DND-41 (cell line): ENCODE measurements at regions not wholly inside any gene's neighbourhood (a gene's known extent, or its start where the extent isn't known, plus 50 kb on each side); places are given as distances from the start of the nearest gene placed in this dataset.

Experiments
- ATAC-seq: fragments of 200-7000 bp; cut with Tn5 transposase; 3 replicates; pipeline ENCODE4 v1.9.1; 2021; ENCODE audit warnings: low read depth; ENCODE audit not compliant: insufficient read depth
- DNase-seq: peaks from one replicate; pipeline ENCODE4 v3.0.0-alpha.2; 2020
- H2AFZ ChIP-seq: 2 replicates; pipeline ENCODE4 v1.6.0; 2012; ENCODE audit warnings: low read depth, low read length
- H3K27ac ChIP-seq: 2 replicates; pipeline ENCODE4 v1.5.1; 2012; ENCODE audit warnings: low read length, inconsistent platforms
- H3K27me3 ChIP-seq: fragments of 200-600 bp; sonication (generic); 2 replicates; pipeline ENCODE4 v1.6.0; 2012; ENCODE audit warnings: low read length, mild to moderate bottlenecking, inconsistent platforms; ENCODE audit not compliant: insufficient read depth, poor library complexity
- H3K36me3 ChIP-seq: 2 replicates; pipeline ENCODE4 v1.5.1; 2012; ENCODE audit warnings: low read length, inconsistent platforms; ENCODE audit not compliant: insufficient read depth
- H3K4me1 ChIP-seq: 2 replicates; pipeline ENCODE4 v1.5.1; 2012; ENCODE audit warnings: mild to moderate bottlenecking, low read length; ENCODE audit not compliant: insufficient read depth
- H3K4me2 ChIP-seq: 2 replicates; pipeline ENCODE4 v1.6.0; 2012; ENCODE audit warnings: mild to moderate bottlenecking, moderate library complexity, low read length, inconsistent platforms; ENCODE audit not compliant: insufficient read depth
- H3K4me3 ChIP-seq, 2 experiments: fragments of 200-600 bp in 1 of 2; shearing (Covaris generic) in 1 of 2; 2 replicates each; pipeline ENCODE4 v1.5.1; 2012 to 2016; ENCODE audit warnings: inconsistent platforms in 2 of 2, low read length in 2 of 2, mild to moderate bottlenecking in 2 of 2, low read depth in 1 of 2, moderate library complexity in 1 of 2
- H3K79me2 ChIP-seq: 2 replicates; pipeline ENCODE4 v1.6.0; 2012; ENCODE audit warnings: low read length, inconsistent platforms; ENCODE audit not compliant: insufficient read depth
- H3K9ac ChIP-seq: 2 replicates; pipeline ENCODE4 v1.6.0; 2012; ENCODE audit warnings: low read depth, mild to moderate bottlenecking, inconsistent platforms, low read length, moderate library complexity
- H3K9me3 ChIP-seq: 2 replicates; pipeline ENCODE4 v1.5.1; 2012; ENCODE audit warnings: low read length, moderate library complexity, mild to moderate bottlenecking, inconsistent platforms; ENCODE audit not compliant: insufficient read depth, severe bottlenecking
- H4K20me1 ChIP-seq: 2 replicates; pipeline ENCODE4 v1.6.0; 2012; ENCODE audit warnings: low read length; ENCODE audit not compliant: insufficient read depth
- CTCF ChIP-seq: IDR thresholded peaks from 2 replicates; pipeline ENCODE4 v1.5.1; 2012; ENCODE audit warnings: borderline replicate concordance, low read length, moderate library complexity, mild to moderate bottlenecking; ENCODE audit not compliant: poor library complexity, severe bottlenecking; ENCODE audit errors: extremely low read depth
- EZH2 ChIP-seq: IDR thresholded peaks from 3 replicates; pipeline ENCODE4 v1.6.1; 2012; ENCODE audit warnings: borderline replicate concordance, low read depth, mild to moderate bottlenecking, moderate library complexity, low read length, inconsistent platforms; ENCODE audit not compliant: severe bottlenecking

GRCh38 chr3:13147344-13147743 lies 74.1 kb upstream of the IQSEC1 start:
- Histone ChIP-seq H3K4me2 (no peak overlapping the region), H3K27me3 (no peaks in the 10 kb centered on the region), H3K79me2 (no peaks in the 10 kb centered on the region), H2AFZ (no peak overlapping the region), H3K9me3 (no peaks in the 10 kb centered on the region), H3K4me3 (no peak overlapping the region), H4K20me1 (peaks cover 11% of the 10 kb centered on the region), H3K9ac (no peak overlapping the region), H3K36me3 (no peaks in the 10 kb centered on the region), H3K27ac (no peak overlapping the region), H3K4me1 (peaks cover 5% of the 10 kb centered on the region; the same call in 1 of the 2 replicates)
- no peak for ATAC-seq
- TF ChIP-seq EZH2 = no peak
- no peak for TF ChIP-seq CTCF
- no peak for DNase-seq

- peaks cover 5% of the 10 kb centered on the region; the same call in 1 of the 2 replicates for H3K4me1 ChIP-seq
- no peak overlapping the region for H2AFZ ChIP-seq
- no peak overlapping the region for H3K4me2 ChIP-seq
- H3K9ac ChIP-seq = no peak overlapping the region
- H3K9me3 ChIP-seq = no peaks in the 10 kb centered on the region
- H3K4me3 ChIP-seq = no peak overlapping the region
- no peaks in the 10 kb centered on the region for H3K36me3 ChIP-seq
- no peak overlapping the region for H3K27ac ChIP-seq
- no peaks in the 10 kb centered on the region for H3K27me3 ChIP-seq
- DNase-seq = no peak
- TF ChIP-seq EZH2 = no peak
- no peak for TF ChIP-seq CTCF
- H4K20me1 ChIP-seq = peaks cover 15% of the 10 kb centered on the region
- H3K79me2 ChIP-seq = no peaks in the 10 kb centered on the region
- ATAC-seq = no peak
Observed at GRCh38 chr3:13146643-13147143, 73.5 kb upstream of the IQSEC1 start.

- ATAC-seq = no peak
Observed at GRCh38 chr3:13145826-13146642, 72.8 kb upstream of the IQSEC1 start.

More at GRCh38 chr3:13145826-13146642, 72.8 kb upstream of the IQSEC1 start:
- H3K4me1 ChIP-seq = peaks cover 5% of the 10 kb centered on the region; the same call in 1 of the 2 replicates
- H2AFZ ChIP-seq = no peak overlapping the region
- no peak for DNase-seq
- H3K4me2 ChIP-seq = no peak overlapping the region
- H3K9me3 ChIP-seq = no peaks in the 10 kb centered on the region
- H3K79me2 ChIP-seq = no peaks in the 10 kb centered on the region
- no peak overlapping the region for H3K4me3 ChIP-seq
- H3K9ac ChIP-seq = no peak overlapping the region
- H3K36me3 ChIP-seq = no peaks in the 10 kb centered on the region
- H4K20me1 ChIP-seq = peaks cover 12% of the 10 kb centered on the region
- no peaks in the 10 kb centered on the region for H3K27me3 ChIP-seq
- no peak overlapping the region for H3K27ac ChIP-seq
- no peak for TF ChIP-seq CTCF
- no peak for TF ChIP-seq EZH2
